Esophagus squamous epithelium (tissue), 5 donors: ENCODE measurements at regions not wholly inside any gene's neighbourhood (a gene's known extent, or its start where the extent isn't known, plus 50 kb on each side); places are given as distances from the start of the nearest gene placed in this dataset.

Source experiments
- DNase-seq: peaks from one replicate; lab custom pipeline; 2025; lab: John Stamatoyannopoulos, UW
- H3K27ac ChIP-seq, 4 donors: fragments of 200-600 bp; sonication (generic); one replicate each; pipeline ENCODE4 v1.5.1; 2016 to 2019; ENCODE audit warnings: mild to moderate bottlenecking in 1 of 4
- H3K27me3 ChIP-seq, 4 donors: fragments of 200-600 bp; sonication (generic); 1 replicate in 3 of 4; 2 replicates in 1 of 4; pipeline versions ENCODE4 v1.5.1 to v1.6.0; 2017 to 2021; ENCODE audit warnings: antibody characterized with exemption in 1 of 4
- H3K36me3 ChIP-seq, 3 donors: fragments of 200-600 bp; sonication (generic); one replicate each; pipeline ENCODE4 v1.5.1; 2016 to 2019
- H3K4me1 ChIP-seq, 3 donors: fragments of 200-600 bp; sonication (generic); one replicate each; pipeline ENCODE4 v1.5.1; 2017 to 2019
- H3K4me3 ChIP-seq, 4 donors: fragments of 200-600 bp; sonication (generic); 1 replicate in 3 of 4; 2 replicates in 1 of 4; pipeline ENCODE4 v1.5.1; 2016 to 2019; ENCODE audit warnings: mild to moderate bottlenecking in 2 of 4, moderate library complexity in 1 of 4
- H3K9me3 ChIP-seq, 3 donors: fragments of 200-600 bp; sonication (generic); one replicate each; pipeline ENCODE4 v1.5.1; 2016 to 2019
- POLR2A ChIP-seq, 4 donors: fragments of 450-650 bp; IDR thresholded peaks; one replicate each; pipeline ENCODE4 v1.6.1; 2017; ENCODE audit warnings: antibody characterized with exemption in 4 of 4, mild to moderate bottlenecking in 4 of 4, moderate library complexity in 3 of 4
- WGBS, 2 donors: methylation state at CpG; one replicate each; pipeline ENCODE4 v1.1.5; 2018; 5-methylcytosine and 5-hydroxymethylcytosine counted together
- intact Hi-C: fragments of 100-400 bp; cut with DNase I; formaldehyde crosslinking; loops from one replicate; pipeline ENCODE4 v1.15.0; 2022
- TF ChIP-seq, protein P1 (sequence below), 6 experiments: fragments of 450-650 bp in 4 of 6; fragments of 200-600 bp in 2 of 6; sonication (generic) in 2 of 6; IDR thresholded peaks; one replicate each; pipeline ENCODE4 v1.5.1; 2016 to 2019; ENCODE audit warnings: antibody characterized with exemption in 6 of 6, mild to moderate bottlenecking in 4 of 6, moderate library complexity in 4 of 6
- donor health status: DM: yes; HTN: yes; CAD: no.

DNA sequence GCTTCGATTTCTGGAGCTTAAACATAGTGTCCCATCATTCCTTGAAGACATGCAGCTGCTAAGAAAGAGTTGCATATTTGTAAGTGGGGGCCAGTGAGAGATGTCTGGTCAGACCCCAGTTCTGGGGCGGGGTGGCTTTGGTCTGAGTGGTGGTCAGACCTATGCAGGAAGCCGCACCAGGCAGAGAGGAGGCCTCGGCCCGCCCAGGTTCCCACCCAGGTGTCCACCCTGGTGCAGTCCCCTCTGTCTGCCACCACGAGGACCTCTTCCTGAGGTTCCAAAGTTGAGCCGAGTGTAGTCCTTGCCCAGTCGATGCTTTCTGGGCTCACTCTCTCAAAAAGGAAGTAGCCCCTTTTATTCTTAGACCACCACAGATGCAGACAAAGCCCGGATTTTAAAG is 122.6 kb upstream of the DLG1 start:
- no peak for DNase-seq

DNA sequence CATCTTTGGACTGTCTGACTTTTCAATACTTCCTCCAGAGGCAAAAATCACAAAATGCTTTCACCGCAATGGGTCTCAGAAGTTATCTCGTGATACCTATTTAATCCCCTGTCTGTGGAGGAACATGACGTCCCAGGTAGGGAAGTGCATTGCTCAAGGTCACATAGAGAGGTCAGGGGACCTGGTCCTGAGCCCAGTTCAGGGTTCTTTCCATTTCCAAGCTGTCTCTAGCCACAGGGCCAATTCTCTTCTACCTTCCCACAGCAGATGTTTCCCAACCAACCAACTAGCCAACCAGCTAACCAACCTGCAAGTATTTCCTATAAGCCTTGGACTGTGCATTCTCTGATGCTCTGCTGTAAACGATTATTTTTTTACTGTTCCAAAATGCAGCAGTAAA is 122.2 kb upstream of the DLG1 start:
- intact Hi-C loops: no loop called here
- Histone ChIP-seq H3K9me3 (no peaks in the 10 kb centered on the region), H3K4me1 (peaks cover 8 to 48% (median 11%) of the 10 kb centered on the region in 3 donors), H3K36me3 (no peaks in the 10 kb centered on the region), H3K27me3 (no peaks in the 10 kb centered on the region), H3K27ac (peak overlapping the region in 1 of 4 donors; percentile 2), H3K4me3 (no peak overlapping the region)
- WGBS, 2 donors: 82 to 89% methylated on average over 4 of the region's 4 CpGs
- DNase-seq: no peak
- no peak for TF ChIP-seq POLR2A (IDR thresholded peaks at IDR 0.05)
- TF ChIP-seq, protein P1, sequence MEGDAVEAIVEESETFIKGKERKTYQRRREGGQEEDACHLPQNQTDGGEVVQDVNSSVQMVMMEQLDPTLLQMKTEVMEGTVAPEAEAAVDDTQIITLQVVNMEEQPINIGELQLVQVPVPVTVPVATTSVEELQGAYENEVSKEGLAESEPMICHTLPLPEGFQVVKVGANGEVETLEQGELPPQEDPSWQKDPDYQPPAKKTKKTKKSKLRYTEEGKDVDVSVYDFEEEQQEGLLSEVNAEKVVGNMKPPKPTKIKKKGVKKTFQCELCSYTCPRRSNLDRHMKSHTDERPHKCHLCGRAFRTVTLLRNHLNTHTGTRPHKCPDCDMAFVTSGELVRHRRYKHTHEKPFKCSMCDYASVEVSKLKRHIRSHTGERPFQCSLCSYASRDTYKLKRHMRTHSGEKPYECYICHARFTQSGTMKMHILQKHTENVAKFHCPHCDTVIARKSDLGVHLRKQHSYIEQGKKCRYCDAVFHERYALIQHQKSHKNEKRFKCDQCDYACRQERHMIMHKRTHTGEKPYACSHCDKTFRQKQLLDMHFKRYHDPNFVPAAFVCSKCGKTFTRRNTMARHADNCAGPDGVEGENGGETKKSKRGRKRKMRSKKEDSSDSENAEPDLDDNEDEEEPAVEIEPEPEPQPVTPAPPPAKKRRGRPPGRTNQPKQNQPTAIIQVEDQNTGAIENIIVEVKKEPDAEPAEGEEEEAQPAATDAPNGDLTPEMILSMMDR (IDR thresholded peaks at IDR 0.05): no peak

More for the DNA sequence above, 122.6 kb upstream of the DLG1 start:
- H3K9me3 ChIP-seq: no peaks in the 10 kb centered on the region
- no peaks in the 10 kb centered on the region for H3K27me3 ChIP-seq
- H3K4me3 ChIP-seq: no peak overlapping the region
- H3K4me1 ChIP-seq: peaks cover 8 to 50% (median 11%) of the 10 kb centered on the region in 3 donors
- 82 to 89% methylated on average over 5 to 8 of the region's 9 CpGs for WGBS, 2 donors
- intact Hi-C loops: no loop called here
- no peak for TF ChIP-seq POLR2A (IDR thresholded peaks at IDR 0.05)
- TF ChIP-seq, protein P1 (IDR thresholded peaks at IDR 0.05): no peak
- H3K36me3 ChIP-seq: no peaks in the 10 kb centered on the region
- H3K27ac ChIP-seq: no peak overlapping the region

DNA sequence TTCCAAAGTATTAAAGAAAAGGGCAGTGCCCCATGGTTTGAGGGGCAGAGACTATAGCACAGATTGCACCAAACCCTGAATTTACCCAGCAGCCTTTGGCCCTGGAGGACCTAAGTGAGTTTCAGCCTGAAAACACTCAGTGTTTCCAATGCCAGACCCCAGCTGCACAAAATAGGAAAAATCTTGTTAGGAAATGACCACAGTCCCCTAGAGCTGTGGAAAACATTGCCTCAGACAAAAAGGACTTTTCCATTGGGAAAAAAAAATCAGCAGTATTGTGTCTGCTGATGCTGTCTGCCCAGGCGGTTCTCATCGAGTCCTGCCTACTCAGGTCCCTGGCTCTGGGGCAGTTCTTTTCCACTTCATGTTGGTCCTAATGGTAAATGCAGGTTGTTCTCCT is 121.7 kb upstream of the DLG1 start:
- intact Hi-C loops: no loop called here
- Histone ChIP-seq H3K27me3 (no peaks in the 10 kb centered on the region), H3K4me3 (no peak overlapping the region), H3K36me3 (no peaks in the 10 kb centered on the region), H3K27ac (peak overlapping the region in 2 of 4 donors; percentile 2 to 23), H3K9me3 (no peaks in the 10 kb centered on the region), H3K4me1 (peaks cover 8 to 48% (median 11%) of the 10 kb centered on the region in 3 donors)
- no peak for DNase-seq
- 71 to 94% methylated on average over 2 of the region's 2 CpGs for WGBS, 2 donors
- TF ChIP-seq, protein P1 (IDR thresholded peaks at IDR 0.05): no peak
- no peak for TF ChIP-seq POLR2A (IDR thresholded peaks at IDR 0.05)

DNA sequence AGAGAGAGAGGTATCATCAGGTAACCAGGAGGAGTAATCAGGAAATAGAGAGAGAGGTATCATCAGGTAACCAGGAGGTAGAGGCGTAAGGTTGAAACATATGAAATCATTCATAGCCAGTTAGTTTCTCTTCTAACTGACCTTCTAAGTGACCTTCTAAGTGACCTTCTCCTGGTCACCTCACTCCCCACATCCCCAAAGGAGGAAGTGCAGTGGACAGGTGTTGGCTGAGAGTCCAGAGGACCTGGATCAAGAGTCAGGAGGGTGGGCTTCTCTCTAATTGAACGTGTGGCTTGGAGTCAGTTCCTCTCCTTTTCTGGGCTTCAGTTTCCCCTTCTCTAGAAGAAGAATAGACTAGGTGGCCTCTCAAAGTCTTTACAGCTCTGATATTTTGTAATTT is 121.3 kb upstream of the DLG1 start:
- TF ChIP-seq POLR2A (IDR thresholded peaks at IDR 0.05): no peak
- TF ChIP-seq, protein P1 (IDR thresholded peaks at IDR 0.05): no peak
- H3K4me3 ChIP-seq: no peak overlapping the region
- intact Hi-C loops: no loop called here
- H3K36me3 ChIP-seq: no peaks in the 10 kb centered on the region
- 72 to 74% methylated on average over 2 of the region's 2 CpGs for WGBS, 2 donors
- H3K9me3 ChIP-seq: no peaks in the 10 kb centered on the region
- peaks cover 8 to 48% (median 11%) of the 10 kb centered on the region in 3 donors for H3K4me1 ChIP-seq
- DNase-seq: no peak
- H3K27me3 ChIP-seq: no peaks in the 10 kb centered on the region
- H3K27ac ChIP-seq: peak overlapping the region in 1 of 4 donors; percentile 23

DNA sequence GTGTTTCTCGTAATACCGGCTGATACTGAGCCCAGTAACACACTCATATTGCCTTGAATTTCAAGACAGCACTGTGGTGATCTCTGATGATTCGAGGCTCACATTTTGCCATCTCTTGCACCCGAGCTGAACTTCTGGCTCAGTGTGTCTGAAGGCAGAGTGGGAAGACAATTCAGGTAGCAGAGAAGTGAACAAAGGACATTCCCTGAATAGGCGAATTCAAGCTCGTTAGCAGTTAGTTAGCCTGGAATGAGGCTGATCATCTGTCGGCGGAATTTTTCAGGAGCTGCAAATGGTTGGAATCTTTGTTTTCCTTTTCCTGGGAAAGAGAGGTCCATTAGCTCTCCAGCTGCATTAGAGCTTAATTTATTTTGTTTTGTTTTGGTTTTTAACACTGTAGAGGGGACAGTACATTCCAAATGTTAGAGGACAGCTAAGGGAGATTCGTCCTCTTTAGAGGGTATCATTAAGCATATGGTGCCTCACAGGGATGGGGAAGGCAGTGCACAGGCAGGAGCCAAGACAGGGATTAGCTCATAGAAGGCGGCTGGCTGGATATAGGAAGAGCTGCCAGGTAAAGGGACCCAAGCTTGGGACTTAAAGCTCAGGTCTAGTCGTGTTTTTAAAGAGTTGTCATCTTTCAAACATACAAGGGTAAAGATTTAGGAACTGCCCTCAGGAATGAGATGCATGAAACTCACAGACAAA is 119.7 kb upstream of the DLG1 start:
- Histone ChIP-seq H3K4me1 (peaks cover 8 to 45% (median 11%) of the 10 kb centered on the region in 3 donors), H3K27ac (peak overlapping the region; percentile 11 to 39 (median 26)), H3K4me3 (no peak overlapping the region), H3K9me3 (no peaks in the 10 kb centered on the region), H3K27me3 (no peaks in the 10 kb centered on the region), H3K36me3 (no peaks in the 10 kb centered on the region)
- WGBS, 2 donors: 47 to 57% methylated on average over 11 of the region's 11 CpGs
- intact Hi-C loops: no loop called here
- no peak for TF ChIP-seq POLR2A (IDR thresholded peaks at IDR 0.05)
- TF ChIP-seq, protein P1 (IDR thresholded peaks at IDR 0.05): no peak
- DNase-seq: no peak
